SU-DHL-6 (cell line): ENCODE measurements at regions not wholly inside any gene's neighbourhood (a gene's known extent, or its start where the extent isn't known, plus 50 kb on each side); places are given as distances from the start of the nearest gene placed in this dataset.

Experiments used
- H2AFZ ChIP-seq: fragments of 200-600 bp; sonication (generic); 2 replicates; pipeline ENCODE4 v1.6.1; 2014; ENCODE audit warnings: low read depth, mild to moderate bottlenecking, moderate library complexity, mixed read lengths, antibody characterized with exemption, low read length; ENCODE audit not compliant: severe bottlenecking
- H3F3A ChIP-seq: fragments of 200-600 bp; shearing (Covaris generic); 2 replicates; pipeline ENCODE4 v1.6.0; 2016; ENCODE audit warnings: antibody characterized with exemption, mild to moderate bottlenecking; ENCODE audit not compliant: insufficient read depth
- H3K27ac ChIP-seq: fragments of 200-600 bp; sonication (generic); 2 replicates; pipeline ENCODE4 v1.5.1; 2016; ENCODE audit warnings: low read depth, mild to moderate bottlenecking, low read length, moderate library complexity, mixed read lengths
- H3K27me3 ChIP-seq: fragments of 200-600 bp; sonication (generic), shearing (Covaris generic); 2 replicates; pipeline ENCODE4 v1.6.0; 2014; ENCODE audit warnings: mild to moderate bottlenecking, low read length
- H3K36me3 ChIP-seq: fragments of 200-600 bp; sonication (generic); 2 replicates; pipeline ENCODE4 v1.6.1; 2014; ENCODE audit warnings: mild to moderate bottlenecking, low read length, mixed read lengths
- H3K4me2 ChIP-seq: fragments of 300-600, 200-600 bp; shearing (Covaris generic), sonication (generic); 2 replicates; pipeline ENCODE4 v1.6.0; 2014; ENCODE audit warnings: low read length, low read depth, mild to moderate bottlenecking; ENCODE audit not compliant: poor library complexity, severe bottlenecking
- H3K4me3 ChIP-seq: fragments of 200-600 bp; sonication (generic); 2 replicates; pipeline ENCODE4 v1.5.1; 2014; ENCODE audit warnings: antibody characterized with exemption, low read length, mild to moderate bottlenecking, mixed read lengths; ENCODE audit not compliant: insufficient read depth, poor library complexity, severe bottlenecking
- H3K79me2 ChIP-seq: fragments of 200-600 bp; sonication (generic); 2 replicates; pipeline ENCODE4 v1.6.1; 2014; ENCODE audit warnings: mild to moderate bottlenecking, low read length, moderate library complexity; ENCODE audit not compliant: insufficient read depth
- H3K9ac ChIP-seq: fragments of 200-600 bp; sonication (generic); 2 replicates; pipeline ENCODE4 v1.7.0; 2014; ENCODE audit warnings: mild to moderate bottlenecking, low read length
- H3K9me2 ChIP-seq: fragments of 200-600 bp; sonication (generic); replicated peaks from 2 replicates; pipeline ENCODE4 v1.6.1; 2014; ENCODE audit warnings: low read length; ENCODE audit not compliant: insufficient read depth
- H3K9me3 ChIP-seq: fragments of 200-600 bp; sonication (generic); 2 replicates; pipeline ENCODE4 v1.6.1; 2014; ENCODE audit warnings: low read length, mixed read lengths; ENCODE audit not compliant: insufficient read depth
- H4K20me1 ChIP-seq: fragments of 200-600 bp; sonication (generic); 2 replicates; pipeline ENCODE4 v1.6.1; 2014; ENCODE audit warnings: low read depth, mild to moderate bottlenecking, antibody characterized with exemption, low read length, moderate library complexity, mixed read lengths
- CTCF ChIP-seq: fragments of 200-600 bp; sonication (generic); IDR thresholded peaks from one replicate; pipeline ENCODE4 v1.5.1; 2017; ENCODE audit warnings: antibody characterized with exemption, mild to moderate bottlenecking, low read length, moderate library complexity; ENCODE audit not compliant: insufficient read depth, poor library complexity, severe bottlenecking
- EZH2phosphoT487 ChIP-seq: fragments of 200-600 bp; sonication (generic), shearing (Covaris generic); conservative IDR thresholded peaks from 2 replicates; pipeline ENCODE4 v1.6.1; 2018; ENCODE audit warnings: mild to moderate bottlenecking, antibody characterized with exemption, low read length, moderate library complexity, mixed read lengths

- no peaks in the 10 kb centered on the region for H3K79me2 ChIP-seq
- no peak overlapping the region for H3K4me2 ChIP-seq
- H3K9me3 ChIP-seq = no peaks in the 10 kb centered on the region
- H3K9me2 ChIP-seq = no peaks in the 10 kb centered on the region
- no peak overlapping the region for H3K4me3 ChIP-seq
- TF ChIP-seq CTCF (no peak), EZH2phosphoT487 (no peak)
- no peak overlapping the region for H3K27ac ChIP-seq
- no peaks in the 10 kb centered on the region for H3K27me3 ChIP-seq
- H4K20me1 ChIP-seq = no peaks in the 10 kb centered on the region
- H3K36me3 ChIP-seq = no peaks in the 10 kb centered on the region
- H2AFZ ChIP-seq = no peak overlapping the region
- H3F3A ChIP-seq = no peaks in the 10 kb centered on the region
- H3K9ac ChIP-seq = no peak overlapping the region
Observed at GRCh38 chr12:75767957-75768356, 256.5 kb upstream of the KRR1 start.

- no peaks in the 10 kb centered on the region for H3K36me3 ChIP-seq
- no peaks in the 10 kb centered on the region for H4K20me1 ChIP-seq
- H3K4me2 ChIP-seq = no peak overlapping the region
- no peaks in the 10 kb centered on the region for H3K9me2 ChIP-seq
- H3F3A ChIP-seq = no peaks in the 10 kb centered on the region
- H2AFZ ChIP-seq = no peak overlapping the region
- no peaks in the 10 kb centered on the region for H3K79me2 ChIP-seq
- H3K9me3 ChIP-seq = no peaks in the 10 kb centered on the region
- no peak overlapping the region for H3K27ac ChIP-seq
- TF ChIP-seq CTCF = no peak
- no peak for TF ChIP-seq EZH2phosphoT487
- H3K27me3 ChIP-seq = no peaks in the 10 kb centered on the region
- no peak overlapping the region for H3K4me3 ChIP-seq
- H3K9ac ChIP-seq = no peak overlapping the region
Observed at GRCh38 chr12:75766263-75767160, 255.1 kb upstream of the KRR1 start.

GRCh38 chr12:75765170-75766059 is 254.0 kb upstream of the KRR1 start:
- H3K9me3 ChIP-seq = no peaks in the 10 kb centered on the region
- H3K27me3 ChIP-seq = no peaks in the 10 kb centered on the region
- no peak overlapping the region for H3K27ac ChIP-seq
- TF ChIP-seq EZH2phosphoT487 (no peak), CTCF (no peak)
- H3K4me3 ChIP-seq = no peak overlapping the region
- no peak overlapping the region for H2AFZ ChIP-seq
- H3F3A ChIP-seq = no peaks in the 10 kb centered on the region
- H4K20me1 ChIP-seq = no peaks in the 10 kb centered on the region
- no peaks in the 10 kb centered on the region for H3K79me2 ChIP-seq
- H3K4me2 ChIP-seq = no peak overlapping the region
- no peaks in the 10 kb centered on the region for H3K9me2 ChIP-seq
- no peak overlapping the region for H3K9ac ChIP-seq
- no peaks in the 10 kb centered on the region for H3K36me3 ChIP-seq
